Mammary epithelial cell (primary cell): ENCODE measurements at regions not wholly inside any gene's neighbourhood (a gene's known extent, or its start where the extent isn't known, plus 50 kb on each side); places are given as distances from the start of the nearest gene placed in this dataset.

ENCODE experiments used
- EZH2 ChIP-seq: IDR thresholded peaks from 2 replicates; pipeline ENCODE4 v1.6.1; 2012; ENCODE audit warnings: low read length, inconsistent platforms, borderline replicate concordance
- TF ChIP-seq, protein P1 (sequence below), 2 donors: IDR thresholded peaks in 1 of 2; conservative IDR thresholded peaks in 1 of 2; 2 replicates each; pipeline ENCODE4 v1.5.1; 2011 to 2012; ENCODE audit warnings: inconsistent platforms in 2 of 2, low read length in 2 of 2, mild to moderate bottlenecking in 2 of 2, control low read depth in 1 of 2, low read depth in 1 of 2; ENCODE audit not compliant: insufficient read depth in 1 of 2; ENCODE audit errors: extremely low read depth in 1 of 2

DNA sequence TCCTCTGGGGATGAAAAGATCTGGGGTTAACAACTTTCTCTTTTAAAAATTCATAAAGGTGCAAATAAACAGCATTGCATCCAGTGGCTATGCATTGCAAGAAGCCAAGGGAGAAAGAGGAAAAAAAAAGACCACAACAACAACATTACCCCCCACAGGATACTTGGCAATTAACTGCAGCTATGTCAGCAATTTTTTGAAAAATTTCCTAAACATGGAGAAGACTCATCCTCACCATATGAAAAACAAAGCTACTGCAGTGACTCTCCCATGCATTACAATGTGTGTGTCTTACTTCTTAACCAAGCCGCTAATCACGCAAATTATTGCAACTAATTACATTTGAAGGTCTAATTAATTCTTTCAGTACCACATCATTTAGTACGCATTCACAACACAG is 309.8 kb upstream of the ZNF507 start:
- TF ChIP-seq, protein P1, sequence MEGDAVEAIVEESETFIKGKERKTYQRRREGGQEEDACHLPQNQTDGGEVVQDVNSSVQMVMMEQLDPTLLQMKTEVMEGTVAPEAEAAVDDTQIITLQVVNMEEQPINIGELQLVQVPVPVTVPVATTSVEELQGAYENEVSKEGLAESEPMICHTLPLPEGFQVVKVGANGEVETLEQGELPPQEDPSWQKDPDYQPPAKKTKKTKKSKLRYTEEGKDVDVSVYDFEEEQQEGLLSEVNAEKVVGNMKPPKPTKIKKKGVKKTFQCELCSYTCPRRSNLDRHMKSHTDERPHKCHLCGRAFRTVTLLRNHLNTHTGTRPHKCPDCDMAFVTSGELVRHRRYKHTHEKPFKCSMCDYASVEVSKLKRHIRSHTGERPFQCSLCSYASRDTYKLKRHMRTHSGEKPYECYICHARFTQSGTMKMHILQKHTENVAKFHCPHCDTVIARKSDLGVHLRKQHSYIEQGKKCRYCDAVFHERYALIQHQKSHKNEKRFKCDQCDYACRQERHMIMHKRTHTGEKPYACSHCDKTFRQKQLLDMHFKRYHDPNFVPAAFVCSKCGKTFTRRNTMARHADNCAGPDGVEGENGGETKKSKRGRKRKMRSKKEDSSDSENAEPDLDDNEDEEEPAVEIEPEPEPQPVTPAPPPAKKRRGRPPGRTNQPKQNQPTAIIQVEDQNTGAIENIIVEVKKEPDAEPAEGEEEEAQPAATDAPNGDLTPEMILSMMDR (conservative IDR thresholded peaks at IDR 0.05 in 1 of 2, IDR thresholded peaks at IDR 0.05 in 1 of 2; ENCODE audit: extremely low read depth in 1 of 2, insufficient read depth in 1 of 2, low read depth in 1 of 2, low read length in 2 of 2): no peak
- TF ChIP-seq EZH2: no peak
